ENCODE measurements at regions not wholly inside any gene's neighbourhood (a gene's known extent, or its start where the extent isn't known, plus 50 kb on each side); places are given as distances from the start of the nearest gene placed in this dataset.

DNA sequence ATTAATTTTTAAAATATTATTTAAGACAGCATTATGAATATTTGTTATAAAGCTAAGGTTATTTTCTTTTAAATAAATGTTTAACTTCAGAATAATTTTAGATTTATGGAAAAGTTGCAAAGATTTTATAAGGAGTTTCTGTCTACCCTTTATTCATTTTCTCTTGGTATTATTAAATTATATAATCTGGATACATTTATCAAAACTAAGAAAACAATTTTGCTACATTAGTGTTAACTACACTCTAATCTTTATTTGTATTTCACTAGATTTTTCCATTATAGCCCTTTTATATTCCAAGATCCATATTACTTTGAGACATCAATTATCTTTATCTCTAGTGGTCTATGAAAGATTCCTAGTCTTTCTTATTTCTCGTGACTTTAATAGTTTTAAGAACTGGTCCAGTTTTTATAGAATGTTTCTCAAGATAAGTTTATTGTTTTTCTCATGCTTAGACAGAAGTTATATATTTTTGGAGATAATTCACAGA lies 1243.7 kb upstream of the PCDH9 start:
- Histone ChIP-seq H2AFZ (ENCODE audit: low read depth) (no peak overlapping the region), H3K27me3 (ENCODE audit: insufficient read depth) (no peaks in the 10 kb centered on the region), H3K4me2 (no peak overlapping the region), H3K9me3 (no peaks in the 10 kb centered on the region), H3K9me2 (no peaks in the 10 kb centered on the region), H3F3A (replicated peaks; ENCODE audit: insufficient read depth) (no peaks in the 10 kb centered on the region), H3K4me1 (ENCODE audit: control insufficient read depth in 1 of 2, insufficient read depth in 2 of 2, low read depth in 1 of 2, low read length in 1 of 2) (no peaks in the 10 kb centered on the region), H3K27ac (ENCODE audit: low read depth in 2 of 2, low read length in 1 of 2) (no peak overlapping the region), H3K9ac (no peak overlapping the region), H3K36me3 (replicated peaks in 1 of 2; ENCODE audit: control insufficient read depth in 1 of 2, insufficient read depth in 2 of 2, low read length in 1 of 2) (no peaks in the 10 kb centered on the region), H4K20me1 (ENCODE audit: insufficient read depth) (no peaks in the 10 kb centered on the region), H3K4me3 (ENCODE audit: low read depth in 2 of 2, low read length in 1 of 2) (no peak overlapping the region), H3K79me2 (ENCODE audit: insufficient read depth) (no peaks in the 10 kb centered on the region)
- 68% methylated on average over 1 of the region's 1 CpG for WGBS (ENCODE audit: low lambda C conversion rate)
- ChIA-PET POLR2A (no interaction called here), CTCF (no interaction called here)
- TF ChIP-seq RCOR1 (IDR thresholded peaks at IDR 0.05; ENCODE audit: low read length) (no peak), JUND (IDR thresholded peaks at IDR 0.05) (no peak), TAF1 (IDR thresholded peaks at IDR 0.05; ENCODE audit: borderline replicate concordance, low read depth, low read length) (no peak), FOXJ3 (CRISPR knock-in tag; IDR thresholded peaks at IDR 0.05) (no peak), NRF1 (IDR thresholded peaks at IDR 0.05; ENCODE audit: low read depth, low read length) (no peak)
- TF ChIP-seq, protein P1, sequence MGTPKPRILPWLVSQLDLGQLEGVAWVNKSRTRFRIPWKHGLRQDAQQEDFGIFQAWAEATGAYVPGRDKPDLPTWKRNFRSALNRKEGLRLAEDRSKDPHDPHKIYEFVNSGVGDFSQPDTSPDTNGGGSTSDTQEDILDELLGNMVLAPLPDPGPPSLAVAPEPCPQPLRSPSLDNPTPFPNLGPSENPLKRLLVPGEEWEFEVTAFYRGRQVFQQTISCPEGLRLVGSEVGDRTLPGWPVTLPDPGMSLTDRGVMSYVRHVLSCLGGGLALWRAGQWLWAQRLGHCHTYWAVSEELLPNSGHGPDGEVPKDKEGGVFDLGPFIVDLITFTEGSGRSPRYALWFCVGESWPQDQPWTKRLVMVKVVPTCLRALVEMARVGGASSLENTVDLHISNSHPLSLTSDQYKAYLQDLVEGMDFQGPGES (IDR thresholded peaks at IDR 0.05; ENCODE audit: low read depth, low read length), result no peak
- no peak for DNase-seq

DNA sequence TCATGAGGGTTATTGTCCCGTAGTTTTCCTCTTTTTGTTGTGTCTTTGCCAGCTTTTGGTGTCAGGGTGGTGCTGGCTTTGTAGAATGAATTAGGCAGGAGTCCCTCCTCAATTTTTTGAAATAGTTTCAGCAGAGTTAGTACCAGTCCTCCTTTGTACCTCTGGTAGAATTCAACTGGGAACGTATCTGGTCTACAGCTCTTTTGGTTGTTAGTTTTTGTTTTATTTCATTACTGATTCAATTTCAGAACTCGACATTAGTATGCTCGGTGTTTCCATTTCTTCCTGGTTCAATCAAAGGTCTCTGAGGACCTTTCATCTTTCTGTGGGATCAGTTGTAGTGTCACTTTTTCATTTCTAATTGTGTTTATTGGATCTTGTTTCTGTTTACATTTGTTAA lies 1237.0 kb upstream of the PCDH9 start:
- H3K27me3 ChIP-seq (ENCODE audit: insufficient read depth), result no peaks in the 10 kb centered on the region
- H3K9ac ChIP-seq, result no peak overlapping the region
- TF ChIP-seq EP300 (IDR thresholded peaks at IDR 0.05; ENCODE audit: borderline replicate concordance in 1 of 2, low read depth in 1 of 2, low read length in 1 of 2), result no peak
- H3K9me2 ChIP-seq, result no peaks in the 10 kb centered on the region
- DNase-seq, result no peak
- H3K4me1 ChIP-seq (ENCODE audit: control insufficient read depth in 1 of 2, insufficient read depth in 2 of 2, low read depth in 1 of 2, low read length in 1 of 2), result no peaks in the 10 kb centered on the region
- no peaks in the 10 kb centered on the region for H3K9me3 ChIP-seq
- no peaks in the 10 kb centered on the region for H3K79me2 ChIP-seq (ENCODE audit: insufficient read depth)
- ChIA-PET POLR2A (no interaction called here), CTCF (interaction anchor here (1.3 kb wide), 1 partner anchor 22 kb away, joined by 3 read pairs; no protein-coding TSS in a partner anchor)
- no peaks in the 10 kb centered on the region for H3K36me3 ChIP-seq (replicated peaks in 1 of 2; ENCODE audit: control insufficient read depth in 1 of 2, insufficient read depth in 2 of 2, low read length in 1 of 2)
- H2AFZ ChIP-seq (ENCODE audit: low read depth), result no peak overlapping the region
- no peak overlapping the region for H3K27ac ChIP-seq (ENCODE audit: low read depth in 2 of 2, low read length in 1 of 2)
- no peak overlapping the region for H3K4me3 ChIP-seq (ENCODE audit: low read depth in 2 of 2, low read length in 1 of 2)
- H4K20me1 ChIP-seq (ENCODE audit: insufficient read depth), result no peaks in the 10 kb centered on the region
- 38% methylated on average over 4 of the region's 4 CpGs for WGBS (ENCODE audit: low lambda C conversion rate)
- H3F3A ChIP-seq (replicated peaks; ENCODE audit: insufficient read depth), result no peaks in the 10 kb centered on the region
- no peak overlapping the region for H3K4me2 ChIP-seq

DNA sequence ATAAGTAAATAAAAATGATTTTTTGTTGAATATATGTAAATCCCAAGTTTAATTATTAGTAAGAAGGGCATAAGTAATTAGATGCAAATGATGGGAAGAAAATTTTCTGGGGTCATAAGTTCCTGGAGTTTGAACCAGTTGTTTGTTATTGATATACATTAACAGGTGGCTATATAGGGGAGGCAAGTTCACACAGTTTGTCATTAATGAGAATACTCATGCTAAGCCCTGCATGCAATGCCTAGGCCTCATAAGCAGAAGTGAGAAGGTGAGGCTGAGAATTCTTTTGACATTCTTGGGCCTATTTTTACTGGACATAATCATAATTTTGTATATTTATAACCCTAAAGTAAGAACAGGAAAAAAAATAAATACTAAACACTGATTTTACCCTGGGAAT lies 1210.7 kb upstream of the PCDH9 start:
- CTCF ChIA-PET, result no interaction called here
- Histone ChIP-seq H3K9ac (no peak overlapping the region), H3K9me3 (no peaks in the 10 kb centered on the region), H3F3A (replicated peaks; ENCODE audit: insufficient read depth) (no peaks in the 10 kb centered on the region), H3K27me3 (ENCODE audit: insufficient read depth) (no peaks in the 10 kb centered on the region), H3K79me2 (ENCODE audit: insufficient read depth) (no peaks in the 10 kb centered on the region), H3K36me3 (replicated peaks in 1 of 2; ENCODE audit: control insufficient read depth in 1 of 2, insufficient read depth in 2 of 2, low read length in 1 of 2) (no peaks in the 10 kb centered on the region), H3K27ac (ENCODE audit: low read depth in 2 of 2, low read length in 1 of 2) (no peak overlapping the region), H4K20me1 (ENCODE audit: insufficient read depth) (no peaks in the 10 kb centered on the region), H2AFZ (ENCODE audit: low read depth) (no peak overlapping the region), H3K4me1 (ENCODE audit: control insufficient read depth in 1 of 2, insufficient read depth in 2 of 2, low read depth in 1 of 2, low read length in 1 of 2) (no peaks in the 10 kb centered on the region), H3K9me2 (no peaks in the 10 kb centered on the region), H3K4me3 (ENCODE audit: low read depth in 2 of 2, low read length in 1 of 2) (no peak overlapping the region), H3K4me2 (no peak overlapping the region)
- POLR2A ChIA-PET, result no interaction called here
- TF ChIP-seq, protein P2, sequence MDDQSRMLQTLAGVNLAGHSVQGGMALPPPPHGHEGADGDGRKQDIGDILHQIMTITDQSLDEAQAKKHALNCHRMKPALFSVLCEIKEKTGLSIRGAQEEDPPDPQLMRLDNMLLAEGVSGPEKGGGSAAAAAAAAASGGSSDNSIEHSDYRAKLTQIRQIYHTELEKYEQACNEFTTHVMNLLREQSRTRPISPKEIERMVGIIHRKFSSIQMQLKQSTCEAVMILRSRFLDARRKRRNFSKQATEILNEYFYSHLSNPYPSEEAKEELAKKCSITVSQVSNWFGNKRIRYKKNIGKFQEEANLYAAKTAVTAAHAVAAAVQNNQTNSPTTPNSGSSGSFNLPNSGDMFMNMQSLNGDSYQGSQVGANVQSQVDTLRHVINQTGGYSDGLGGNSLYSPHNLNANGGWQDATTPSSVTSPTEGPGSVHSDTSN (IDR thresholded peaks at IDR 0.05), result no peak
- TF ChIP-seq EZH2phosphoT487 (IDR thresholded peaks at IDR 0.05; ENCODE audit: borderline replicate concordance, low read depth) (no peak), NFIC (IDR thresholded peaks at IDR 0.05; ENCODE audit: borderline replicate concordance) (no peak), MXI1 (IDR thresholded peaks at IDR 0.05; ENCODE audit: low read depth, low read length) (no peak), YY1 (IDR thresholded peaks at IDR 0.05; ENCODE audit: low read depth) (no peak), TCF12 (IDR thresholded peaks at IDR 0.05) (no peak)
- no peak for DNase-seq

Measured in SK-N-SH (cell line).